NCI-H2107 treated with DMSO at 0.1 percent for 48 hours (cell line): ENCODE measurements at regions not wholly inside any gene's neighbourhood (a gene's known extent, or its start where the extent isn't known, plus 50 kb on each side); places are given as distances from the start of the nearest gene placed in this dataset.
A peak's percentile ranks its signal among the peaks of the same experiment; 100 is the strongest.

Experiments
- DNase-seq: peaks from one replicate; lab custom pipeline; 2025; ENCODE audit not compliant: unreplicated experiment; lab: John Stamatoyannopoulos, UW

DNA sequence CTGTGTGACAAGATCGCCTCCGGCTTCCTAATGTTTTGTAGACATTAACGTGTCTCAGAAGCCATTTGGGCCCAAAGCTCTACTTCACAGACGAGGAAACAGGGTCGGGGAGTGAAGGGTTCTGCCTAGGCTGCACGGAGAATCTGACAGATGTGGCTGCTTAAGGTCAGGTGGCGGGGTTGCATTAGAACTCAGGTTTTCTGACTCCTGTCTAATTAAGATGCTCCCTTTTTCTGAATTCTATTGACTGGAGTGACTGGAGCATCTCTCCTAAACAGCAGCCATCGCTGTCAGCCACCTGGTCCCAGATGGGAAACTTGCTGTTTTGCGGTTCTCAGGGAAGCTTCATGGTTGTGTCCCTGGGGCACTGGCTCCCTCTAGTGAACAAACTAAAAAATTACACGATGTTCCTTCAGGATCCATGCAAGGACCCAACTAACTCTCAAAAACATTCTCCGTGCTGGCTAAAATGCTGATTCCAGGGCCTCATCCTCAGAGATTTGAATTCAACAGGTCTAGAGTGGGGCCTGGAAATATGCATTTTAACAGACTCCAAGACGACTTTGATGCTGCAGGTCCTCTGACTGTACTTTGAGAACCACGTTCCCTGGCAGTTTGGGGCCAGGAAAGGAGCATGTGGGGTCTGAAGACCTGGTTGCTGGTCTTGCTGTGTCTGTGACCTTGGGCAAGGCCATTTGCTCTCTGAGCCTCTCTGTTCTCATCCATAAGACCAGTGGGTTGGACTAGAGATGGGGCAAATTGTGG, 117.4 kb downstream of the IRF8 start:
- DNase-seq, result peak; percentile 49

DNA sequence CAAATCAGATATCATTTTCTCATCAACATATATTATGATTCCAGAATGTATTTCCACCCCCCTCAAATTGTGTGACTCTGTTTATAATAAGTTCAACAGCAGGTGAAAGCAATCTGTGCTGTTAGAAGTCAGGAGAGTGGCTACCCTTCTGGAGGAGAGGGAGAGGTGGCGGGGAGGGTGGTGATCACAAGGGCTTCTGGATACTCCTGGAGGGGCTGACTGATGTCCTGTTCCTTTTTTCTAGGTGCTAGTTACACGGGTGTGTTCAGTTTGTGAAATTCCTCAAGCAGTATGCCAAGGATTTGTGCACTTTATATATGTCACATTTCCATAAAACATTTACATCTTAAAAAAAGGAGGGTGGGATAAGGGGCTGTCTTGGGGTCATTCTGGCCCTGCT, 119.1 kb downstream of the IRF8 start:
- DNase-seq, result no peak

DNA sequence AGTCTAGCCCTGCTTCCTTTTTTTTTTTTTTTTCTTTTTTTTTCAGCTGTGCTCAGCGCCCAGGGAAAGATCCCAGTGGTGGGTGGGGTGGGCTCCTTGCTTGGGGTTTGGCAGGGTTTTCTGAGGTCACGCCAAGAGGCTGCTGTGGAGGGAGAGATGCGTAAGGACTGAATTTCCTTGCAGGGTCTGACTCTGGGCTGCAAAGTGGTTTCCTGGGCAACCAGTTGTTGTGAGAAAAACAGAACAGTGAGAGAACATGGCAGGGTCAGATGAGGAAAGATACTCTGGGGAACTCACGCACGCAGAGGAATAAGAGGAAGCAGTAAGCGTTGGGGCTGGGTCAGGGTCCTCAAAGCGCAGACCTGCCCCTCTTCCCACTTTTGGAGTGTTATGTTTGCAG, 119.5 kb downstream of the IRF8 start:
- no peak for DNase-seq

DNA sequence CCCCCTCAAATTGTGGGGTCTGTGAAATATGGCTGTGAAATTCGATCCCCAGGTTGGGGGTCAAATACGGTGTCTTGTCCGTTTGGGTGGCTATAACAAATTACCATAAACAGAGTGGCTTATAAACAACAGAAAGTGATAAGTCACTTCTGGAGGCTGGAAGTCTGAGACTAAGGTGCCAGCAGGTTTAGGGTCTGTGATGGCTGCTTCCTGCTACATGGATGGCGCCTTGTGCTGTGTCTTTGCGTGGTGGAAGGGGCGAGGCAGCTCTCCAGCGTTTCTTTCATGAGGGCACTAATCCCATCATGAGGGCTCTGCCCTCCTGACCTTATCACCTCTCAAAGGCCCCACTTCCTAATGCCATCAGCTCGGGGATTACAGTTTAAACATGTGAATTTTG, 120.0 kb downstream of the IRF8 start:
- no peak for DNase-seq

DNA sequence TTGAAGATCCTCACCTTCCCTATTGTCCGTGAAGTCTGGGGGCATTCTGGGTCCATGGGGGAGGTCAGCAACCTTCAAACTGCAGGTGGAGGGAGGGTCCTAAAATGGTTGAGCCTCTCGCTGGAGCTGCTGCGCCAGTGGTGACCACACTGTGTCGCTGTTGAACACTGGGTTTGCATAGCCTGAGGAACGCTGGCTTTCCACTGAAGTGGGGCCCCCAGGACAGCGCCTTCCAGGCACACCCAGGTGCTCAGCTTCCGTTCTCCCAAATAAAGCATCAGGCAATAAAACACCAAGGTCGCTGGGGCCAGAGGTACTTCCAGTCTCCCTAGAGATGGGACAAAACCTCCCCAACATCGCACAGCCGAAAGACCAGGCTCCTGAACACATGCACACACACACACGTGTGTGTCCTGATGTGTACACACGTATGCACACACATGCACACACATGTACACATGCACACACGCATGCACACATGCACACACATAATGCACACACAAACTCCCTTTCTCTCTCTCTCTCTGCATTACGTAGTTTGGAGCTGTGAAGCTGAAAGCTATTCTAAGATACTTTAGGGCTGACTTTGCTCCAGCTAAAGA, 120.6 kb downstream of the IRF8 start:
- DNase-seq, result no peak

DNA sequence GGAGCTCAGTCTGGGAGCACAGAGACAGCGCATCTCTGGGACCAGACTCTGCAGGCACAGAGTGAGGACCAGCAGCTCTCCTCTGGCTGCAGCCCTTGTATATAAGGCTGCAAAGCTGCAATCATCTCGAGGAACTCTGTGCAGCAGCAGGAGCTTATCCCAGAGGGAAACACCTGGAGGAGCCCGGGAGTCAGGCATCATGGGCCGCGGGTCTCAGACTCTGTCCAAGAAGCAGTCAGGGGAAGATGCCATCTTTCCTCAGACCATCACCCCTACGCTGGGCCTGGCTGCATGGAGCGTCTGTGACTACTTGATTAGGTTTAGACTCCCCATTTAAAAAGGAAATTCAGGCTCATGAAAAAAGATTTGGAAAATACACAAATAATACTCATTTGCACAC, 122.0 kb downstream of the IRF8 start:
- DNase-seq, result no peak

DNA sequence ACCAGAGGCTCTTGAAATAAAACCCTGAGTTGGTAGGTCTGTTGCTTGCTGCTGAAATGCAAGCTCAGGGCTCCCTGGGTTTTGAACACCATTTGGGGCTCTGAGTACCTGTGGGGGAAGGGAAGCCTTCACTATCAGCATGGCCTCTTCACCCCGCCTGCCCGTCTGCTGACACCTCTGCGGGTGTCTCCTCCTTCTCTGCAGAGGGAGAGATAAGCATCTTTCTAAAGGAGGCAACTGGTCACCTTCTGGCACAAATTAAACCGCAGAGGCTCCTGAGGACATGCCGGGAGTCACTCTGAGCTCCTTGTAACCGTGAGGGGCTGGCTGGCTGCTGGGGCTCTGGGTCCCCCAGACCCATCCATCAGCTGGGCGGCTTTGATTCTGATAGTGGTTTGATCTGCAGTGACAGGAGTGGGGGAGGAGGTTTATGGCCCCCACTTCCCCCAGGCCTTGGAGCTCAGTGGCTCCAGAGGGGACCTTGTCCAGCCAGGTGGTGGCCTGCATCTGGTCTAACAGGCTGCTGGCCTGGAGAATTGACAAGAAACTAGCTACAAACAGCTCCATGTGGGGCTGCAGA, 123.5 kb downstream of the IRF8 start:
- DNase-seq, result no peak

DNA sequence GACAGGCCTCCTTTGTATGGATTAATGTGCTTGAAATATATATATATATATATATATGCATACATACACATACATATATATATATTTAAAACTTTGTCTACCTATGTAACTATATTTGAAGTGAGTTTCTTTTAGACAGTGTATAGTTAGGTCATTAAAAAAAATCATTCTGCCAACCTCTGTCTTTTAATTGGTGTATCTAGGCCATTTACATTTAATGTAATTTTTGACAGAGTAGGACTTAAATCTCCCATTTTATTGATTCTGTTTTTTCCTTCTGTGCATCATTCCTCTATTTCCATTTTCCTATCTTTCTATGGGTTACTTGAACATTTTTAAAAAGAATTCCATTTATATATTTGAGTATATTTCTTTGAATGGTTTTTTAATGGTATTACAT, 125.2 kb downstream of the IRF8 start:
- no peak for DNase-seq

DNA sequence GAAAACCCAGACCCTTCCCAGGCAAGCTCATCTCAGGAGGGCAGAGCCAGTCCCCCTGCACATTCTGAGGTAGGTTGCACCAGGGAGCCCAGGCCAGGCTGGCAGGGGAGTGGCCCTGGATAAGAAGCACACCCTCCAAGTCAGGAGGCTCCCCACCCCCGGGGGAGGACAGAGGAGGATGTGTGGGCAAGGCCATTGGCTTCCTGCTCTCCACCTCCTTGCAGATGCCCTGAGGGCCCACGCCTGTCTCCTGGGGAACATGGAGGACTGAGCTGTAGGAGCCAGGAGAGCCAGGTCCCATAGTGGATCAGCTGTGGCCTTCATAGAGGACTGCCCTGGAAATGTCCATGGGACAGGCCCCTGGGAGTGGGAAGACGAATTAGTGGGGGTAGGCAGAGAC, 126.7 kb downstream of the IRF8 start:
- DNase-seq, result no peak

DNA sequence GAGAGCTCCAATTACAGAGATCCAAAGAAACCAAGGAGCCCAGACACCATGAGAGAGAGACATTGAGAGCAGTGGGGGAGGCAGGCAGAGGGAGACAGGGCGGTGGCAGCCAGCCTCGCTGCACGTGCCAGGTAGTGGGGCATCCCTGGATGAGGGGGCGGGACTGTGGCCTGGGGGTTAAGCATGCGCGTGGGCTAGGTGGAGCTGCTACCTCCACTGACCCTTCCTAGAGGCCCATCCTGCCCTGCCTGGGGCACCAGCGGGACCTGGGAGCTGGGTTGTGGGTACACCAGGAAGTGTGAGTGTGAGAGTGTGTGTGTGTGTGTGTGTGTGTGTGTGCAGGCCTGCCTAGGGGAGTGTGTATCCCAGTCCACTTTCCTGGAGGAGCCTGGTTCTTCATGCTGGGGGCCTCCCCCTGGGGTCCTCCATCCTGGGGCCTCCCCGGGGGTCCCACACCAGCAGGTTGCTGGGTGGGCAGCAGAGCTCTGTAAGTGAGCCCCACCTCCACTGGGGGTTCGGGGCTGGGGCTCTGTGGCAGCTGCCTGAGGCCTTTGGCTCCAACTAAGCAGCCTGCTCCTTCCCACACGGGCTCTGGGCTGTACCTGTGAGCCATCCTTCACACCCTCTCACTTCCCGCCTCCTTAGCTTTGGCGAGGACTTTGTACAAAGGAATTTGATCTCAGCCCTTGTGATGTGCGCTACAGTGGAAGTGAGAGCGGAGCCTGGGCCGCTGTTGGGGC, 127.4 kb downstream of the IRF8 start:
- DNase-seq, result no peak

DNA sequence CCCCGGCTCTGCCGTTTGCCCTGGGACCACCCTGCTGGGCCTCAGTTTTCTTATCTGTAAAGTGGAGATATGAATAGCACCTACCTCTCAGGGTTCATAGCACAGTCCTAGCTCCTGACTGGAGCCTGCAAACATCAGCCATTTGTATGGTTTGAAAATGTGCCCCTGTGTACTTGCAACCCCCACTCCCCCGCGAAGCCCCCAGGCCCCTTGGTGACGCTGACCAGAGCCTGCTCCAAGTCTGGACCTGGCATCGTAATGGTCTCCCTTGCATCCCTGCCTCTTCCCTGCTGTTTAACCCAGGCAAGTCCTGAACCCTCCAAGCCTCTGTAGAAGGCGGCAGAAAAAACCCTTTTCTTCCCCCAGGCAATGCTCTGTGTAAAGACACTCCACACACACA, 128.0 kb downstream of the IRF8 start:
- DNase-seq, result no peak

DNA sequence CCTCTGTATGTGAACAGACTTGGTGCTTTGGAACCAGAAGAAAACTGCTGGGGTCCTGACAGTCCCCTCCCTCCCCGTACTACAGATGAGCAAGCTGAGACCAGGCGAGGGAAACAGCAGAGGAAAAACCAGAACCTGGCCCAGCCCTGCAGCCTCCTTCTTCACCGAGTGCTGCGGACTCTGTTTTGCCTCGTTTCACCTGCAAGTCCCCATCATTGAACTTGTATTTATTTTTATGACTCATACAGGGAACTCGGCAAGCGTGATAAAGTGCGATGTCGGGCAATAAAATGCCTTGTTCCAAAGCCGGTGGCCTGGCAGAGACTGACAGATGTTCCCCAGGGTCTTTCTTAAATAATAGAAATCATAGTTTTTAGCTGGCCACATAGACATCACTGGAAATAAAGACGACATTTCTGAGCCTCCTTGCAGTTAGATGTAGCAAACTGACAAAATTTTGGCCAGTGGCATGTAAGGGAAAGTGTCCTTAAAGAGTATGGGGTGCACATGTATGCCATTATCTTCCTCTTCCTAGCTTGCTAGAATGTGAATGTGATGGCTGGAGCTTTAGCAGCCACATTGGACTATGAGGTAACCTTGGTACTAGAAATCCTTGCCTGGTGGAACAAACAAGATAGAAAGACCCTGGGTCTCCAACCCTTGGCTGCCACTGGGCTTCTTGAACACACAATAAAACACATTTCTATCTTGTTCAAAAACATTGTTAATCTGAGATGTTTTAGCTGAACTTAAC, 128.6 kb downstream of the IRF8 start:
- no peak for DNase-seq

DNA sequence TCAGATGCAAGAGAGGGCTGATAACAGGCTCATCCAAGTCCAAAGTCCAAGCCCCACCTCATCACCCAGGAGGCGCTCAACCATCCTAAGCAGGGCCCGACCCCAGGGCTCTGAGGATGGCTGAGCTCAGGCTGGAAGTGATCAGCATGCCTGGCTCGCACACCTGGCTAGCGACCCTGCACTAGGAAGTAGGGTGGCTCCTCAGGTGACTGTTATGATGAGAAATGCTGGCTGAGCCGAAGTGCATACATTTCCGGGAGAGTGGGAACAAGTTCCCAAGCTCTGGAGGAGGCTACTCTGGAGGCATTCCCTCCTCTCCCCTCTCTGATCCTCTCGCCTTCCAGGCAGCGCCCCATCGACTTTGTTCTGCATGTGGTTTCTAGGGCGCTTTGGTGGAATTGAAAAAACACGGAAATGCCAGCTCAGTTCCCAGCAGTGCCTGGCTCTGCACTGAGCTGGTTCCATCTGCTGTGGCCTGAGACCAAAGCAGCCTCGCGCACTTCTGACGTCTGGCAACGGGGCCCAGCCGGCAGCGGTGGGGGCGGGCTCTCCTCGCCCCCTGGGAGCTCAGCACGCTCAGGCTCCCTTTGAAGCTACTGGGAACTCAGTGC, 130.3 kb downstream of the IRF8 start:
- DNase-seq, result no peak

DNA sequence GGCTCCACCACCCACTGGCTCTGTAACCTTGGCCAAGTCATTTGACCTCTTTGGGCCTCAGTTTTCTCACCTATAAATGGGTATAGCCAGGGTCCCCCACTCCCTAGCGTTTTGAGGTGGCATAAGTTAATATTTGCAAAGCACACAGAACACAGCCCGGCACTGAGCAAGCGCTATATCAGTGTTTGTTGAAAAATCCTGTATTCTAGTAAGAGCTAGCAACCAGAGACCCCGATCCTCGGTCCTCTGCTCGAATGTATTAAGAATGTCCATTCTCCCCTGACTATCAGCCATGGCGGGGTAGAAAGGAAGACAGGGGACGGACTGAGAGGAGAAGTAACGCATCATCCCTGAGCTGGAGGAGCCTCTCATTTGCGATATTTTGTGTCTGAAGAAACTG, 131.2 kb downstream of the IRF8 start:
- no peak for DNase-seq

DNA sequence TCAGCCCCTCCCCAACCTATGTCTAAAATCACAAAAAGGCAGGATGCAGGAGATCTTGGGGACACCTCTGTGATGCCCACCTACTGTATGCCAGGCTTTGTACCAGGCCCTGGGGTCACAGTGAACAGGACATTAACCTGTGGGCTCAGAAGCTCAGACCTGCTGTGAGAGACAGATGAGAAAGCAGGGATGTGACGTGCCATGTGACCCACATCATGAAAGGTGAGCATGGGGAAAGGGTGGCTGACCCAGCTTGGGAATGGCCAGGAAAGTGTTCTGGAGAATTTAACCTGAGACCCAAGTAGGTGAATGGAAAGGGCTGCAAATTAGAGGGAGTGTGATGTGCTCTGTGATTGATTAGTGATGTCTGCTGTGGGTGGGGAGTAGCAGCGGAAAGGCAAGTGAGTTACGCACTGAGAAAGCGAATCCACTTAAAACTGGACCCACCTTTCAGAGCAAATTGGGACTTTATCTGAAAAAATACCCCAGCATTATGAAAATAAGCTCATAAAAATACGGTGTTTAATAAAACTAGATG, 132.2 kb downstream of the IRF8 start:
- no peak for DNase-seq

DNA sequence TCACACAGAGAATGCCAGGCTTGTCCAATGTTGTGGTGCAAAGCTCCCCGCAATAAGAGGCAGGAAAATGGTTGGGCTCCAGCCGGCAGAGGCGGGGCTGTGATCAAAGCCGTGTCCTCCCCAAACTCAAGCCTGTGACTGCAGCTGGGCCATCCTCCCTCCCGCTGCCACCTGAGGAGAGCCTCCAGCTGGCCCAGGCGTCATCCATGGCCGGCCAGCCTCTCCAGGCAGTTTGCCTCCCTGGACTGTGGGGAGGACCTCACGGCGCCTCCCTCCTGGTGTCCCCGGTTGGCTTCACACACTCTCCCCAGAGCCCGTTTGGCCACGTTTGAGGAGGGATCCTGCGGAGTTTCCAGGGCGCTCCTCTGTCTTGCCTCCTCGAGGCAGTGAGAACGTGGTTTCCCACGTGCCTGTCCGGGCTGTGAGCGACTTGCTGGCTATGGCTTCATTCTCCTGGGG, 134.1 kb downstream of the IRF8 start:
- DNase-seq, result no peak

DNA sequence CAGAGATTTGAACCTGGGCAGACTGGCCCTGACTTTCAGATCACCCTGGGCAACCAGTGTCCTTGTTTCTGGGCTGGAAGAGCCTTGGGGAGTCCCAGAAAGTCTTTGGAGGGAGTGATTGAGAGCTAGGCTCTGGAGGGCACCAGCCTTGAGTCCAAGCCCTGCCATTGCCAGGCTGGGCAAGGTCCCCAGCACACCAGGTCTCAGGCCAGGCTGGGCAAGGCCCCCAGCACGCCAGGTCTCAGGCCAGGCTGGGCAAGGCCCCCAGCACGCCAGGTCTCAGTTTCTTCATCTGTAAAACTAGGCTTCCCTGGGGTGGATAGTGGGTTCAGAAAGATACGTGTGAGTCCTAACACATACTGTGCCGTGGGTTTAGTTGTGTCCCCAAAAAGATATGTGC, 135.0 kb downstream of the IRF8 start:
- no peak for DNase-seq

DNA sequence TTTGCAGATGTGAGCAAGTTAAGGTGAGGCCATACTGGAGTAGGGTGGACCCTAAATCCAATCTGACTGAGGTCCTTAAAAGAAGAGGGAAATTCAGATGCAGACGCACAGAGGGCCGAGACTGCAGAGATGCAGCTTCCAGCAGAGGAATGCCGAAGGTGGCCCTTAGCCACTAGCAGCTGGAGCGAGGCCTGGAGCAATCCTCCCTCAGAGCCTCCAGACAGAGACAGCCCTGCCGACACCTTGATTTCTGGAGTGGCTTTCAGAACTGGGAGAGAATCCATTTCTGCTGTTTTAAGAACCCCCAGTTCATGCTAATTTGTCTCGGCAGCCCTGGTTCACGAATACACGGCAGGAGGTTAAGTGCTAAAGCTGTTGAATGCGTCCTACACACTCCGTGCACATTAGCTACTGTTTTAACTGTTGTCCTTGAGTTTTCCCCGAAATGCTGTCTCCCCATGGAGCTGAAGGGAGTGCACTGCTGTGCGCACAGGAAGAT, 135.5 kb downstream of the IRF8 start:
- no peak for DNase-seq

DNA sequence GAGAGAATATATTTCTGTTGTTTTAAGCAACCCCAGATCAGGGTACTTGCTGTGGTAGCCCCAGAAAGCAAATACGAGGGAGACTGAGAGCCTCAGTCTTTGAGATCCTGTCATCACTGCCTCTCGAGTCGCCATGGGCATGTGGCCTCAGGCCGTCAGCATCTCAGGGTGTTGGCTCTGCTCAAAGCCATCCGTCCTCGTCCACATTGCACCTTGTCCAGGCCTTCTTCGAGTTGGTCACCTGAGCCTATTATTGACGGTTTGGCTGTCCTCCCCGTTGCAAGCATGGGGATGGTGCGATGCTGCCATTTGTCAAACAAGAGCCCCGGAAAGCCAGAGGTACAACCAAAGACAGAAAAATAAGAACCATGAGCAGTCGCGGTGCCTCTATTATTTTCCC, 136.9 kb downstream of the IRF8 start:
- no peak for DNase-seq
